CD14-positive monocyte (primary cell): ENCODE measurements at regions not wholly inside any gene's neighbourhood (a gene's known extent, or its start where the extent isn't known, plus 50 kb on each side); places are given as distances from the start of the nearest gene placed in this dataset.

ENCODE experiments used
- DNase-seq, 3 donors: peaks; one replicate each; pipeline ENCODE4 v3.0.0-alpha.2; 2011 to 2022
- H2AFZ ChIP-seq: 2 replicates; pipeline ENCODE4 v1.6.0; 2012; ENCODE audit warnings: mild to moderate bottlenecking, low read depth, low read length, inconsistent platforms; ENCODE audit not compliant: insufficient read depth, poor library complexity, severe bottlenecking
- H3K27ac ChIP-seq, 2 donors: 1 replicate in 1 of 2; 2 replicates in 1 of 2; pipeline ENCODE4 v1.5.1; 2012 to 2013; ENCODE audit warnings: low read length in 2 of 2, control low read depth in 1 of 2, inconsistent platforms in 1 of 2, low read depth in 1 of 2, mild to moderate bottlenecking in 1 of 2
- H3K27me3 ChIP-seq, 2 donors: one replicate each; pipeline versions ENCODE4 v1.6.0 to v1.6.1; 2011 to 2013; ENCODE audit warnings: low read length in 2 of 2; ENCODE audit not compliant: control insufficient read depth in 2 of 2, insufficient read depth in 2 of 2
- H3K36me3 ChIP-seq, 2 donors: replicated peaks in 1 of 2; 1 replicate in 1 of 2; 2 replicates in 1 of 2; pipeline versions ENCODE4 v1.5.1 to v1.6.1; 2012 to 2013; ENCODE audit warnings: low read length in 2 of 2, control low read depth in 1 of 2, inconsistent platforms in 1 of 2, mild to moderate bottlenecking in 1 of 2; ENCODE audit not compliant: insufficient read depth in 2 of 2, control insufficient read depth in 1 of 2
- H3K4me1 ChIP-seq, 2 donors: 1 replicate in 1 of 2; 2 replicates in 1 of 2; pipeline versions ENCODE4 v1.5.1 to v1.6.1; 2012 to 2013; ENCODE audit warnings: low read length in 2 of 2, control low read depth in 1 of 2, inconsistent platforms in 1 of 2, mild to moderate bottlenecking in 1 of 2, moderate library complexity in 1 of 2; ENCODE audit not compliant: insufficient read depth in 2 of 2, control insufficient read depth in 1 of 2
- H3K4me2 ChIP-seq: replicated peaks from 2 replicates; pipeline ENCODE3; 2012; ENCODE audit warnings: low read length, moderate library complexity, mild to moderate bottlenecking; ENCODE audit not compliant: poor library complexity, severe bottlenecking; ENCODE audit errors: extremely low read depth
- H3K4me3 ChIP-seq, 3 experiments: fragments of 200-600 bp in 1 of 3; sonication (generic) in 1 of 3; replicated peaks in 1 of 3; 1 replicate in 2 of 3; 2 replicates in 1 of 3; pipeline ENCODE4 v1.5.1; 2011 to 2013; ENCODE audit warnings: low read length in 3 of 3, mild to moderate bottlenecking in 3 of 3, control low read depth in 2 of 3, low read depth in 2 of 3, inconsistent platforms in 1 of 3, moderate library complexity in 1 of 3
- H3K79me2 ChIP-seq: 2 replicates; pipeline ENCODE4 v1.6.0; 2012; ENCODE audit warnings: mild to moderate bottlenecking, control low read depth, inconsistent platforms, low read length, moderate library complexity; ENCODE audit not compliant: insufficient read depth
- H3K9ac ChIP-seq: 2 replicates; pipeline ENCODE4 v1.6.0; 2017; ENCODE audit warnings: low read length, mild to moderate bottlenecking; ENCODE audit not compliant: insufficient read depth, poor library complexity, severe bottlenecking
- H3K9me3 ChIP-seq, 2 donors: replicated peaks in 1 of 2; 1 replicate in 1 of 2; 2 replicates in 1 of 2; pipeline versions ENCODE4 v1.5.1 to v1.6.1; 2012 to 2013; ENCODE audit warnings: low read length in 2 of 2, control low read depth in 1 of 2; ENCODE audit not compliant: control insufficient read depth in 1 of 2, insufficient read depth in 1 of 2
- H4K20me1 ChIP-seq: 2 replicates; pipeline ENCODE4 v1.6.0; 2012; ENCODE audit warnings: mild to moderate bottlenecking, low read length, control low read depth, moderate library complexity; ENCODE audit not compliant: insufficient read depth
- H3K27ac Mint-ChIP-seq, 7 donors: one replicate each; pipeline ENCODE4 v1.8.0; 2020; ENCODE audit warnings: mild to moderate bottlenecking in 7 of 7, mixed read lengths in 7 of 7, moderate library complexity in 6 of 7, inconsistent platforms in 2 of 7
- H3K27me3 Mint-ChIP-seq, 3 donors: one replicate each; pipeline ENCODE4 v1.8.0; 2021 to 2022; ENCODE audit warnings: low read depth in 3 of 3, mild to moderate bottlenecking in 3 of 3, mixed read lengths in 3 of 3, moderate library complexity in 3 of 3, inconsistent platforms in 1 of 3
- H3K36me3 Mint-ChIP-seq, 2 donors: one replicate each; pipeline ENCODE4 v1.8.0; 2020; ENCODE audit warnings: mixed read lengths in 2 of 2, inconsistent platforms in 1 of 2, mild to moderate bottlenecking in 1 of 2
- H3K4me1 Mint-ChIP-seq: one replicate; pipeline ENCODE4 v1.8.0; 2020; ENCODE audit warnings: mild to moderate bottlenecking, mixed read lengths
- H3K4me3 Mint-ChIP-seq, 2 donors: one replicate each; pipeline ENCODE4 v1.8.0; 2020; ENCODE audit warnings: mild to moderate bottlenecking in 2 of 2, mixed read lengths in 2 of 2, moderate library complexity in 1 of 2
- H3K9me3 Mint-ChIP-seq, 7 donors: one replicate each; pipeline ENCODE4 v1.8.0; 2020 to 2022; ENCODE audit warnings: mixed read lengths in 7 of 7, mild to moderate bottlenecking in 6 of 7, moderate library complexity in 6 of 7, inconsistent platforms in 2 of 7
- CTCF ChIP-seq: fragments of 200-600 bp; IDR thresholded peaks from one replicate; pipeline ENCODE4 v1.8.0; 2022; ENCODE audit warnings: antibody characterized with exemption, mild to moderate bottlenecking
- WGBS: methylation state at CpG from one replicate; pipeline ENCODE4 v1.1.5; 2013; ENCODE audit warnings: missing lambda C conversion rate; ENCODE audit not compliant: insufficient coverage; 5-methylcytosine and 5-hydroxymethylcytosine counted together
- intact Hi-C, 2 donors: fragments of 100-400 bp; cut with micrococcal nuclease; formaldehyde crosslinking; loops; one replicate each; pipeline versions ENCODE4 v1.15.0 to v1.15.1; 2023

DNA sequence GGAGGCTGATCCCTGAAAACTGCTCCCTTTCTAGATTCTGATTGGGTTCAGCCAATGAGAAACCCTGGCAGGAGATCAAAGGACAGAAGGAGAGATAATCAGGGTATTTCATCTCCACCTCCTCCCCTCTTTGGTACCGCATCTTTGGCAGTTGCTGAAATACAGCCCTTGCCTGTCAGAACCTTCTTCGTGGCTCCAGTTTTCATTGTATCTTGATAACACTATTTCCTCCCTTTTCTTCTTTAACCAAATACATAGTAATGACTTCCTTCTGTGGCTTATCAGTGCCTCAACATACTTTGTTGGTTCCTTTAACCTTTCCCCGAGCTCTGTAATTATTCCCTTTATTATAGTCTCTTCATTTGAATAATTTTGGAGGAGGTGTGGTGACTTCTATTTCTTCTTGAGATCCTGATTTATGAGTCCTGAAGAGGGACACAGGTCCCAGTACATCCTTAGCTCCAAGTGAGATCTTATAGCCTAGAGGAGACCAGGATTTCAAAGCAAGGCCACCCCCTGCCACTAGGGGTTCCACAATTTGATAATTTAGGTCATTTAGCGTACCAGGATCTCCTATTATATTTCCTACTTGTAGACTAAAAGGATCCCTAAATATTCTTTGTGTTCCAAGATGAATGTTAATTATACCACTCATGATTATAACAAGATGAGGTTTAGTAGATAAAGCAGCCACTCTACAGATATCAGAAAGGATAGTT is 98.0 kb downstream of the EDNRB start:
- Mint-ChIP-seq H3K4me3 (no peak overlapping the region), H3K27ac (no peak overlapping the region)

DNA sequence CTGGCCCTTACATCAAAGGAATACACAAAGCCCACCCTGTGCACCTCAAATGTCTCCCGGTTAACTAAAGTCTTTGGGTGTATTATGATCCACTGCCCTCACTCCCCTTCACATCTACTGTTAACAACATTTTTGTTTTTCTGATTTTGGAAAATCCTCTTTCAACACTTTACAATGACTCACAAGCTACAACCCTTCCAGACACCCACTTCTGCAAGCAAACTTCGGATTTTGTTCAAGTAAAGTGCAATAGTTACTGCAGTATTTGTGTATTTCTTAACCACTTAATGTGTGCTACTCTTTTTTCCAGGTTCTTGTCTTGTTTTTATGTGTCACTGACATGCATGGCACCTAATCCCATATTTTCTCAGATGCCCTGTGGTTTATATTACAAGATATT is 101.1 kb downstream of the EDNRB start:
- WGBS, result 100% methylated on average over 1 of the region's 2 CpGs
- H3K9me3 Mint-ChIP-seq, result peaks cover 0 to 4% (median 0%) of the 10 kb centered on the region in 7 donors
- intact Hi-C loops, result no loop called here
- Histone ChIP-seq H3K4me3 (no peak overlapping the region), H3K9me3 (no peaks in the 10 kb centered on the region), H2AFZ (no peak overlapping the region), H3K27ac (no peak overlapping the region), H3K27me3 (no peaks in the 10 kb centered on the region), H3K9ac (no peak overlapping the region), H3K36me3 (no peaks in the 10 kb centered on the region), H3K79me2 (no peaks in the 10 kb centered on the region), H4K20me1 (no peaks in the 10 kb centered on the region), H3K4me2 (no peak overlapping the region), H3K4me1 (peaks cover 14 to 17% of the 10 kb centered on the region in 2 donors)
- no peak for DNase-seq
- no peak for TF ChIP-seq CTCF
- no peak overlapping the region for H3K27ac Mint-ChIP-seq
- H3K4me3 Mint-ChIP-seq, result no peak overlapping the region
- H3K27me3 Mint-ChIP-seq, result peaks cover 0 to 2% (median 0%) of the 10 kb centered on the region in 3 donors
- no peaks in the 10 kb centered on the region for H3K36me3 Mint-ChIP-seq
- H3K4me1 Mint-ChIP-seq, result peaks cover 24% of the 10 kb centered on the region

More for the DNA sequence above, 98.0 kb downstream of the EDNRB start:
- DNase-seq, result no peak
- Histone ChIP-seq H3K27me3 (no peaks in the 10 kb centered on the region), H3K79me2 (no peaks in the 10 kb centered on the region), H3K36me3 (no peaks in the 10 kb centered on the region), H3K4me2 (no peak overlapping the region), H3K27ac (no peak overlapping the region), H2AFZ (no peak overlapping the region), H3K4me1 (peaks cover 10% of the 10 kb centered on the region in 2 donors), H4K20me1 (no peaks in the 10 kb centered on the region), H3K9me3 (no peaks in the 10 kb centered on the region), H3K9ac (no peak overlapping the region), H3K4me3 (no peak overlapping the region)
- intact Hi-C loops, result no loop called here
- whole genome bisulfite sequencing, result 40% methylated on average over 2 of the region's 4 CpGs
- peaks cover 0 to 2% (median 0%) of the 10 kb centered on the region in 3 donors for H3K27me3 Mint-ChIP-seq
- H3K36me3 Mint-ChIP-seq, result no peaks in the 10 kb centered on the region
- H3K9me3 Mint-ChIP-seq, result no peaks in the 10 kb centered on the region
- TF ChIP-seq CTCF, result peak; percentile 21
- H3K4me1 Mint-ChIP-seq, result peaks cover 17% of the 10 kb centered on the region
